ENCODE measurements at regions not wholly inside any gene's neighbourhood (a gene's known extent, or its start where the extent isn't known, plus 50 kb on each side); places are given as distances from the start of the nearest gene placed in this dataset.
"Not testable (repeated sequence)": the region's sequence is repeated elsewhere in the genome, so short reads cannot be mapped to it uniquely, and the experiment has no call there.

GRCh38 chr4:138405934-138406567 lies 163.9 kb upstream of the SLC7A11 start:
- no peak for DNase-seq

DNA sequence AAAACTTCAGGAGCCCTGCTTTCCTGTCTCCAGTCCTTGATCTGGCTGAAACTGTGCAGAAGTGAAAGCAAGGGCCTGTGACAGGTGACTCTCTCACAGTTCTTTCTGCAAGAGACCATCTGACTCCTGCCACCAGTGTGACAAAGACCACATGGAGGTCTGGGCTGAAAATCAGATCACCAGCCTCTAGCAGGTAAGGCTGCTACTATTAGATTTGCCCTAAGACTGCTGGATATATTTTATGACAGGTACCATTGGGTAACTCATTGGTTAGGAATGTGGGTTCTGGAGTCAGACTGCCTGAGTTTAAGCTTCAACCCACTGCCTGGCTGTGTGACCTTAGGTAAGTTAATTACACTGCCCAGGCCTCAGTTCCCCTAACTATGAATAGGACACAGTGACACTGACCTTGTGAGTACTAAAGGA lies 163.3 kb upstream of the SLC7A11 start:
- DNase-seq: no peak

- DNase-seq: no peak
Measured at GRCh38 chr4:138404801-138405200, 162.7 kb upstream of the SLC7A11 start.

DNA sequence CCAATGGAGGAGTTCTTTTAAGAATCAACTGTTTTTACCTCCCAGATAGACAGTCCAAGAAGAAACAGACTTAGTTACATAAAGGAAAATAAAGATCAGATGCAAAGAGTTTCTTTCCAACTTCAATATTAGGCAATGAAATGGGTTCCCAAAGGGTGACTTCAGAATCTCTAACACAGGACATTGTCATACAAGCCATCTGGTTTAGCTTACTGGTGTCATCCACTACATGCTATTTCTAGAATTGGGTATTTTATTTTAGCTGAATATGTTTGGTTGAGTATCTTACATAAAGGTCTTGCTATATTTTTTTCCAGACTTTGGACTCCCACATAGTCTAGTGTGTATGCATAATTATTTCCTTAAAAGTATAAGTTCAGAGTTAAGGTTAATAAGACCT lies 162.1 kb upstream of the SLC7A11 start:
- no peak for DNase-seq

- DNase-seq: peak in 2 of 58 donors; percentile 1 to 36
Measured at GRCh38 chr4:138401334-138401733, 159.2 kb upstream of the SLC7A11 start.

GRCh38 chr4:138400543-138400942 lies 158.4 kb upstream of the SLC7A11 start:
- DNase-seq: no peak

DNA sequence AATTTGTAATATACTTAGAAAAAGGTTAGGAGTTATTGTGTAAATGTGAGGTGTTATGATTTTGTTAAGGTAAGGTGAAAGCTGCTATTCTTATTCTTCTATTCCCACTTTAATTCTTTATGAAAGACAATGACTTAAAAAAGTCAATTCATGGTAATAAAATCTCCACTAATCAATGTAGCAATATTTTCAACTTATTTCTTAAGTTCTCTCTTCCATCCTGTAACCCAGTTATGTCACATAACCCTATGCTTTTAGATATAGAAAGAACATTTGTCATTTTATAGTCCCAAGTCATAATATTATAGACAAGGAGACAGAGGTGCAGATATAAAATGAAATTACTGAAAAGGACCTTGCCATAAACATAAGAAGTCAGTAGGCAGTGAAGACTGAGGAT lies 157.9 kb upstream of the SLC7A11 start:
- no peak for DNase-seq

- no peak for DNase-seq
Measured at GRCh38 chr4:138399081-138399480, 156.9 kb upstream of the SLC7A11 start.

GRCh38 chr4:138398322-138398721 lies 156.2 kb upstream of the SLC7A11 start:
- peak in 3 of 58 donors; percentile 1 to 41 (median 3) for DNase-seq

DNA sequence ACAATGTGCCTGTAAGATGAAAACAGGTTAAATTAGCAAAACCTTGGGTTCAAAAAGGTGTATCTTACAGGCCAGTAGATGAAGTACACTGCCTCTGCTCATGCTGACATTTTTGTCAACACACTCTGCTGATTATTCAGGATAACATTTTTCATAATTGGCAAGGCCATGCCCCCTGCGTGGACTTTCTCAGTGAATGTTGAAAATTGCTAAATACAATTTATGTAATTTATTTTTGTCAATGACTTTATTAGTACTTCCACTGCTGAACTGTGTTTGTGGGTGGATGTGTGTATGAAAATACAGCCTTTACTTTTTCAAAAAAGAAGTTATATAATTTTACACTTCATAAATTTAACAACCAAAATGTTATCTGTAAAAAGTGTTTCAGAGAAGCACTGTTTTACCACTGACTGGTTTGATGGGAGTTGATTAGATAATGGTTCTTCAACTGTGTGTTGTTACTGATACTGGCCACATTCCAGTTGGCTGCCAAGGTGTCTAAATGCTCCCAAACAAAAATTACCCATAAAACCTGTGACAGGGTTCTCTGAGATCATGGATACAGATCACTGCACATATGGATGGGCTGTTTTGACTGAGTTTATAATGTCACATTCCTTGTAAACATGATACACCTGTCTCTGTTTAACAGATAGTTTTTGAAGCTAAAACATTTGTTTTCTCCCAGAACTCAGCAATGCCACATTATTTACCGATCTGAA lies 151.9 kb upstream of the SLC7A11 start:
- DNase-seq: no peak

DNA sequence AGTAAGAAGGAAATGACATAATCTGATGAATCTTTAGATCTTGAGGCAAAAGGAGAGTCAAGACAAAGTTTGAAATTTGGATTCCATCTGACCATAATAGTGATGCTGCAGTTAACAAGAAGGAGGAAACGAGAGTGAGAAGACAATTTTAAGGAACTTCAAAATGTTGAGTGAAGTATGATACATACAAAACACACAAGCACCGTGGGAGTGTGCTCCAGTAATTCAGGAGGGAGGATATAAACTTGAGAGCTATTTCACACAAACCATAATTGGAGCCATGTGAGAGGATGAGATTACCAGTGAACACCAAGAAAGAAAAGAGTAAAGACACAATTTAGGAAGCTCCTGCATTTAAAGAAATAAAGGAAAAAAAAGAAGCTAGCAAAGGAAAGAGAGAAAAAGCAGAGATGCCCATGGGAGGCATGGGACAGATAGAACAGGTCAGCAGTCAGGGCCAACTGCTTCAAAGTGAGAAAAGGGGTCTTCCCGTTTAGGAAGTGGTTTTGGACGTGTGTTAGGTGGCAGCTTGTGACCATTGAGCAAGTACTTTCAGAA lies 150.7 kb upstream of the SLC7A11 start:
- DNase-seq: no peak

DNA sequence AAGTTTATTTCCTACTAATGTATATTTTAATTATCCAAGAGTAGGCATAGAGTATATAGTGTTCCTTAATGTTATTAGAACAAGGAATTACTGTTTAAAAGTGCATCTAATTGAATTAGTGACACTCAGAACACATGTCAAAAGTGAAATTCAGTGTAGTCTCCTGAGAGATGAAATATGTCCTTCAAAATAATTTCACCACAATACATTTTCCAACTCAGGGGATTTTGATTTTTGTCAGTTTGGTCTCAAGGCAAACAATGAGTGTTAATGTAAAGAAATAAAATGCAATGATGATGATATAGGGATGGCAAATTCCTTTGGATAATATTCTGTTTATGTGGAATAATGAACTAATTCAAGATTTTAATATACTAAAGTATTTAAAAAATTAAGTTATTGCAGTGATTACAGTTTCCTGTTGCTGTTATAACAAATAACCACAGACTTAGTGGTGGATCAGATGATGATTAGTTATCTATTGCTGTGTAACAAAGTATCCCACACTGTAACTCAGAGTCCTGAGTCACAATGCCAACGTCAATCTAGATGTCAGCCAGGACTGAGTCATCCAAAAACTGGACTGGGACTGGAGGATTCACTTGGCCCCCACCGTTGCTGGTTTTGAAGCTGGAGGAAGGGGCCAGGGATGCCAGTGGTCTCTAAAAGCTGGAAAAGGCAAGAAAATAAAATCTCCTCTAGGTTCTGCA lies 148.0 kb upstream of the SLC7A11 start:
- no peak for DNase-seq

- no peak for DNase-seq
Measured at GRCh38 chr4:138374947-138375346, 132.8 kb upstream of the SLC7A11 start.

DNA sequence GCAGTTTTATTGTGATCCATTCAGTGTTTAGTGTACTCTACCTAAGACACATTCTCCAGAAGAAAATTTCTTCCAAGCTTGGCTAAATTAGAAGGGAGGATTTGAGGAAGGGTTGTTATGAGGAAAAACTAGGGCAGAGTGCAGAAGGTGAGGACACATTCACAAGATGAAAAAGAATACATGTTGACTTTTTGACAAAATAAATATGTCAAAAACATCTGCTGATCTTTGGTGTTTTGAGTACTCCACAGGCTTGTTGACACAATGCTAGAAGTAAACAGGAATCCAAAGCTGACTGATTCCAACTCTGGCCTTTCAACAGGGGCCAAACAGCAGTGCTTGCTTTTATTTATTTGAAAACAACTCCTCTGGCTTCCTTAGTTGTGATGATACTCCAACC lies 125.8 kb upstream of the SLC7A11 start:
- no peak for DNase-seq

- not testable (repeated sequence) for DNase-seq
Measured at GRCh38 chr4:138352446-138352845, 110.3 kb upstream of the SLC7A11 start.

DNA sequence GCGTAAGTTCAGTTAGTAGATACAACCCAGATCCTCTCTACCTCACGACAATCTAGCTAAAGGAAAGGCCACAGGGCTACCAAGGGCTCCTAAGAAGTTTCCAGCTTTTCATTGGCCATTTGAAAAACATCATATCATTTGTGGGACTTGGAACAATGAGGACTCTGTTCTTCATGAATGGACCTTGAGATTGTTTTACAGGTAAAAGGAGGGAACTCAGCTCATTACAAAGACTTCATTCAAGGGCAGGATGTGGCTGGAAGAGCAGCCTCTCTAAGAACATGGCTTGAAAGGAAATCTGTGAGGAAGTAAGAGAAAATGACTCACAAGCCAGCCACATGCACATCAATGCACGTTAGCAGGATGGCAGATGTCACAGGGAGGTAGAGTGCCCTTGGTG lies 105.9 kb upstream of the SLC7A11 start:
- DNase-seq: no peak

DNA sequence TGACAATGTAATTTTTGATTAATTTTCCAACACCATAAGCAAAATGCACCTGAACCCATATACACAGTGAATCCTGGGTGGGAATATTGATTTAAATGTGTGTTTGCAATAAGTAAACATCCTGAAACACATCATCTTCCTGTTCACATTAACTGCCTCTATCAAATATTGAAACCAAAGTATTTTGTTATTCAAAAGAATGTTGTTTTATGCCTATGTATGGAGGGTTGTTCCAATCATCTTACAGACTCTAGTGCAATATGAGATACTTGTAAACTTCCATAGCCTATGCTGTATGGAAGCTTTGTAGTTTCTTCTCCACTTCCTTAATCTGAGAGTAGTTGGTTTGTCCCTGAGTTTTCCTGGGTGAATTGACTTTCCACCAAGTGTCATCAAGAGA lies 105.4 kb upstream of the SLC7A11 start:
- no peak for DNase-seq

- no peak for DNase-seq
Measured at GRCh38 chr4:138344851-138345250, 102.7 kb upstream of the SLC7A11 start.

GRCh38 chr4:138344054-138344453 lies 101.9 kb upstream of the SLC7A11 start:
- no peak for DNase-seq

- no peak for DNase-seq
Measured at GRCh38 chr4:138341739-138342415, 99.7 kb upstream of the SLC7A11 start.

GRCh38 chr4:138338840-138339239 lies 96.7 kb upstream of the SLC7A11 start:
- no peak for DNase-seq

DNA sequence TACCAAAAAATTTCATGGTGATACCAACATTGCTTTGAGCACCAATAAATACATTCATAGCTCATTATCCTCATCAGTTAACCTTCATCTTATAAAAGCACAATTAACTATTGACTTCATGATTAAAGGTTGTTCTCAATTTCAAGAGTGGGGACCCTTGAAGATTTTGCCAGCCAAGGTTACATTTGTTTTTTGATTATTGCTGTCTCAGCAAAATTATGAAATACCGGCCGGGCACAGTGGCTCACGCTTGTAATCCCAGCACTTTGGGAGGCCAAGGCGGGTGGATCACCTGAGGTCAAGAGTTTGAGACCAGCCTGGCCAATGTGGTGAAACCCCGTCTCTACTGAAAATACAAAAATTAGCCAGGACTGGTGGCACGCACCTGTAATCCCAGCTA lies 96.1 kb upstream of the SLC7A11 start:
- not testable (repeated sequence) for DNase-seq
